KMS-11 (cell line): ENCODE measurements at regions not wholly inside any gene's neighbourhood (a gene's known extent, or its start where the extent isn't known, plus 50 kb on each side); places are given as distances from the start of the nearest gene placed in this dataset.
"Not testable (repeated sequence)": the region's sequence is repeated elsewhere in the genome, so short reads cannot be mapped to it uniquely, and the experiment has no call there.

ENCODE experiments used
- H2AFZ ChIP-seq: fragments of 200-600 bp; sonication (generic); 2 replicates; pipeline ENCODE4 v1.6.1; 2016; ENCODE audit warnings: antibody characterized with exemption, mixed run types, low read depth
- H3K27ac ChIP-seq: fragments of 200-600 bp; sonication (generic); 2 replicates; pipeline ENCODE4 v1.6.1; 2016; ENCODE audit warnings: mild to moderate bottlenecking, mixed run types
- H3K27me3 ChIP-seq: fragments of 200-600 bp; sonication (generic); 2 replicates; pipeline ENCODE4 v1.6.1; 2017; ENCODE audit warnings: mild to moderate bottlenecking, low read depth, mixed run types, moderate library complexity; ENCODE audit not compliant: insufficient read depth
- H3K36me3 ChIP-seq: fragments of 200-600 bp; sonication (generic); 2 replicates; pipeline ENCODE4 v1.6.1; 2017; ENCODE audit warnings: mild to moderate bottlenecking, mixed run types; ENCODE audit not compliant: insufficient read depth
- H3K4me1 ChIP-seq: fragments of 200-600 bp; sonication (generic); 2 replicates; pipeline ENCODE4 v1.6.1; 2016; ENCODE audit warnings: mild to moderate bottlenecking, low read depth, mixed run types; ENCODE audit not compliant: poor library complexity, severe bottlenecking
- H3K4me2 ChIP-seq: fragments of 200-600 bp; sonication (generic); 2 replicates; pipeline ENCODE4 v1.7.0; 2016; ENCODE audit warnings: mild to moderate bottlenecking, mixed run types
- H3K4me3 ChIP-seq: fragments of 200-600 bp; sonication (generic); IDR thresholded peaks from 2 replicates; pipeline ENCODE4 v1.6.1; 2017; ENCODE audit warnings: low read depth, low read length, mixed read lengths; ENCODE audit not compliant: insufficient read depth
- H3K79me2 ChIP-seq: fragments of 200-600 bp; sonication (generic); 2 replicates; pipeline ENCODE4 v1.6.1; 2016; ENCODE audit warnings: low read depth, mixed run types; ENCODE audit not compliant: insufficient read depth
- H3K9ac ChIP-seq: fragments of 200-600 bp; sonication (generic); 2 replicates; pipeline ENCODE4 v1.6.1; 2016; ENCODE audit warnings: mild to moderate bottlenecking, mixed run types
- H4K20me1 ChIP-seq: fragments of 200-600 bp; sonication (generic); 2 replicates; pipeline ENCODE4 v1.6.1; 2016; ENCODE audit warnings: mild to moderate bottlenecking, mixed run types; ENCODE audit not compliant: insufficient read depth
- TF ChIP-seq, protein P1 (sequence below): fragments of 200-600 bp; sonication (generic); conservative IDR thresholded peaks from 2 replicates; pipeline ENCODE4 v1.6.1; 2017; ENCODE audit warnings: low read depth, mild to moderate bottlenecking, antibody characterized with exemption, low read length, moderate library complexity, mixed read lengths

DNA sequence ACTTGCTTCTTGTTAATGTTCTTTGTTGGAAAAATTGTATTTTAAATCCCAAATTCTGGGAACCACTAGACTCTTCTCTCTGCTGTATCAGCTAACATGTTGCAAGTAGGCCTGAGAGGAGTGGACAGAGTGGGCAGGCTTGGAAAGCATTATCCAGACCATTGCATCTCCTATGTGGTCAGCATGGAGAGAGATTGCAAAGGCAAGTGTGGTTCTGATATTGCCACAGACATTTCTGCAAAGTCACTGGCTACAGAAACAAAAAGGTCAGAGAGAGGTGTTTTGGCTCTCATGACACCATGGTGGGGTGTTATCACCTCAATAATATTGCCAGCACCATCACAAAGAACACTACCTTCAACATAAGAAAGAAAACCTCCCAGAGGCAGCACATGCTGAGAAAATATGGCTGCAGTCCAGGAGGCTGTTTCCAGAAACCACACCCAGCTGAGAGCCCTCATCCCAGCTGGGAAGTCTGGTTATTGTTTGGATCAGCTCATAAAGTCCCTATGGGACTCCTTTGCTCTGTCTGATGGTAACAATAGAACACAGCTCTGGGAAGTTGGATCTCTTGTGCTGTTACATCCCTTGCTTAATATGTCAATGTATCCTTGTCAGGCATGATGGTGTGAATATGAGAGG, 78.2 kb upstream of the TBX18 start:
- no peak overlapping the region for H3K4me3 ChIP-seq
- no peaks in the 10 kb centered on the region for H3K4me1 ChIP-seq
- no peaks in the 10 kb centered on the region for H3K36me3 ChIP-seq
- TF ChIP-seq, protein P1, sequence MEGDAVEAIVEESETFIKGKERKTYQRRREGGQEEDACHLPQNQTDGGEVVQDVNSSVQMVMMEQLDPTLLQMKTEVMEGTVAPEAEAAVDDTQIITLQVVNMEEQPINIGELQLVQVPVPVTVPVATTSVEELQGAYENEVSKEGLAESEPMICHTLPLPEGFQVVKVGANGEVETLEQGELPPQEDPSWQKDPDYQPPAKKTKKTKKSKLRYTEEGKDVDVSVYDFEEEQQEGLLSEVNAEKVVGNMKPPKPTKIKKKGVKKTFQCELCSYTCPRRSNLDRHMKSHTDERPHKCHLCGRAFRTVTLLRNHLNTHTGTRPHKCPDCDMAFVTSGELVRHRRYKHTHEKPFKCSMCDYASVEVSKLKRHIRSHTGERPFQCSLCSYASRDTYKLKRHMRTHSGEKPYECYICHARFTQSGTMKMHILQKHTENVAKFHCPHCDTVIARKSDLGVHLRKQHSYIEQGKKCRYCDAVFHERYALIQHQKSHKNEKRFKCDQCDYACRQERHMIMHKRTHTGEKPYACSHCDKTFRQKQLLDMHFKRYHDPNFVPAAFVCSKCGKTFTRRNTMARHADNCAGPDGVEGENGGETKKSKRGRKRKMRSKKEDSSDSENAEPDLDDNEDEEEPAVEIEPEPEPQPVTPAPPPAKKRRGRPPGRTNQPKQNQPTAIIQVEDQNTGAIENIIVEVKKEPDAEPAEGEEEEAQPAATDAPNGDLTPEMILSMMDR = no peak
- no peak overlapping the region for H3K4me2 ChIP-seq
- H3K27ac ChIP-seq = no peak overlapping the region
- no peaks in the 10 kb centered on the region for H3K27me3 ChIP-seq
- no peaks in the 10 kb centered on the region for H4K20me1 ChIP-seq
- no peaks in the 10 kb centered on the region for H3K79me2 ChIP-seq
- no peak overlapping the region for H2AFZ ChIP-seq
- H3K9ac ChIP-seq = no peak overlapping the region

DNA sequence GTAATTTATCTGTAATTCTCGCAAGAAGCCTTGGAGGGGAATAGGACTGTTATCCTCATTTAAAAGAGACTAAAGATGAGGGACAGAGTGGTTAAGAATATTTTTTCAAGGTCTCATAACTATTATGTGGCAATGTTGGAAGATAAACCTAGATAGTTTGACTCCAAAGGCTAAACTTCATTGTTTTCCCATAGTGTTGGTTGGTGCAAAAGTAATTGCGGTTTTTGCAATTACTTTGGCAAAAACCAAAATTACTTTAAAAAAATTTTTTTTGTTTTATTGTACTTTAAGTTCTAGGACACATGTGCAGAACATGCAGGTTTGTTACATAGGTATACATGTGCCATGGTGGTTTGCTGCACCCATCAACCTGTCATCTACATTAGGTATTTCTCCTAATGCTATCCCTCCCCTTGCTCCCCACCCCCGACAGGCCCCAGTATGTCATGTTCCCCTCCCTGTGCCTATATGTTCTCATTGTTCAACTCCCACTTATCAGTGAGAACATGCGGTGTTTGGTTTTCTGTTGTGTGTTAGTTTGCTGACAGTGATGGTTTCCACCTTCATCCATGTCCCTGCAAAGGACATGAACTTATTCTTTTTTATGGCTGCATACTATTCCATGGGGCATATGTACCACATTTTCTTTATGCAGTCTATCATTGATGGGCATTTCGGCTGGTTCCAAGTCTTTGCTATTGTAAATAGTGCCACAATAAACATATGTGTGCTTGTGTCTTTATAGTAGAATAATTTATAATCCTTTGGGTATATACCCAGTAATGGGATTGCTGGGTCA, 72.9 kb upstream of the TBX18 start:
- H3K9ac ChIP-seq, H3K4me1 ChIP-seq, H3K27ac ChIP-seq, H3K36me3 ChIP-seq, H3K4me2 ChIP-seq, H3K27me3 ChIP-seq, H2AFZ ChIP-seq, H4K20me1 ChIP-seq, H3K4me3 ChIP-seq, H3K79me2 ChIP-seq: not testable (repeated sequence)

DNA sequence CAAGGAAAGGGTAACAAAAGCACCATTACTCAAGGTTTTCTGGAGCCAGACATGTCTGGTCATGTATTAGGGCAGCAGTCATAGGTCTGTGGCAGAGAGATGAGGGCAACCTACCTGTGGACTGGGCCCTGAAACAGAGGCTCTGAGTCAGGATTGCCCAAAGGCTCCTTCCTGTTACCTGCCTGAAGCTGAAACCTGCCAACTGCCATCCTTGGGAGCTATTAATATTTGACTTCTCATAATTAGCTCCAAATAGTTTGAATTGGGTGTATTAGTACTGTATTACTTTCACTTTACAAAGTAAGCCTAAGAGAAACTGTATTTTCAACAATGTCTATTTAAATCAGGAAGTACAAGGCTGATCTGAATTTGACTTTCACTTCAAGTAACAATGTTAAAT, 72.0 kb upstream of the TBX18 start:
- Histone ChIP-seq H3K27ac (no peak overlapping the region), H3K4me1 (no peaks in the 10 kb centered on the region), H3K4me3 (no peak overlapping the region), H4K20me1 (no peaks in the 10 kb centered on the region), H3K79me2 (no peaks in the 10 kb centered on the region), H3K4me2 (no peak overlapping the region), H3K27me3 (no peaks in the 10 kb centered on the region), H3K36me3 (no peaks in the 10 kb centered on the region), H2AFZ (no peak overlapping the region), H3K9ac (no peak overlapping the region)
- TF ChIP-seq, protein P1 = no peak

DNA sequence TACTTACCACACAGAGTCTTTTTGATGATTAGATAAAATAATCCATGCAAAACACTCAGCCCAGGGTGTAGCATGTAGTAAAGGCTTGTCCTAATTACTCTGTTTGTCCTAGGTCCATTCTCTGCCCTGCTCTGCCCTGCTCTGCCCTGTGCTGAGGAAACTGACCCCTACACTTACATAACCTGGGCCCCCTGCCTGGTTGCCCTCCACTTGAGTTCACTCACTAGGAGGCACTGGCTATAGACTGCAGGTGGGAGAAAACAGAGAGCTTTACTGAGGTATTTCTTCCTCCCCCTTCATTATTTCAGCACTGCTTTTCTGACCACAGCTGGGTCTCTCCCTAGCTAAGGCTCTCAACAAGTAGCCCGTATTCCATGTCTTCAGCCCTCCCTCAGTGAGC, 70.9 kb upstream of the TBX18 start:
- Histone ChIP-seq H3K27me3 (no peaks in the 10 kb centered on the region), H3K9ac (no peak overlapping the region), H3K79me2 (no peaks in the 10 kb centered on the region), H3K27ac (no peak overlapping the region), H3K4me2 (no peak overlapping the region), H4K20me1 (no peaks in the 10 kb centered on the region), H3K4me1 (no peaks in the 10 kb centered on the region), H3K36me3 (no peaks in the 10 kb centered on the region), H2AFZ (no peak overlapping the region), H3K4me3 (no peak overlapping the region)
- TF ChIP-seq, protein P1 = no peak

DNA sequence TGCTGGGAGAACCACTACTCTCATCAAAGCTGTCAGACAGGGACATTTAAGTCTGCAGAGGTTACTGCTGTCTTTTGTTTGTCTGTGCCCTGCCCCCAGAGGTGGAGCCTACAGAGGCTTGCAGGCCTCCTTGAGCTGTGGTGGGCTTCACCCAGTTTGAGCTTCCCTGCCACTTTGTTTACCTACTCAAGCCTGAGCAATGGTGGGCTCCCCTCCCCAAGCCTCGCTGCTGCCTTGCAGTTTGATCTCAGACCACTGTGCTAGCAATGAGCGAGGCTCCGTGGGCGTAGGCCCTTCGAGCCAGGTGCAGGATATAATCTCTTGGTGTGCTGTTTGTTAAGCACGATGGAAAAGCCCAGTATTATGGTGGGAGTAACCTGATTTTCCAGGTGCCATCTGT, 67.5 kb upstream of the TBX18 start:
- H3K4me1 ChIP-seq, H3K27ac ChIP-seq, H3K36me3 ChIP-seq, H3K79me2 ChIP-seq, H3K27me3 ChIP-seq, H3K9ac ChIP-seq, H2AFZ ChIP-seq, H3K4me2 ChIP-seq, H4K20me1 ChIP-seq, H3K4me3 ChIP-seq: not testable (repeated sequence)
